Activated CD4-positive, alpha-beta T cell treated with anti-CD3 and anti-CD28 coated beads, Interleukin-2, Interleukin-6, amounts not matched to agents 100 ng/mL and 50 ng/mL, durations not matched to agents 16 hours and 8 hours (primary cell): ENCODE measurements at regions not wholly inside any gene's neighbourhood (a gene's known extent, or its start where the extent isn't known, plus 50 kb on each side); places are given as distances from the start of the nearest gene placed in this dataset.

Experiments
- DNase-seq: peaks from one replicate; pipeline ENCODE4 v3.0.0-alpha.2; 2020

- no peak for DNase-seq
Measured at GRCh38 chr4:188197566-188197965, 58.3 kb downstream of the TRIML1 start.

GRCh38 chr4:188198982-188199792, 59.9 kb downstream of the TRIML1 start:
- DNase-seq, result no peak

GRCh38 chr4:188201851-188202250, 62.6 kb downstream of the TRIML1 start:
- no peak for DNase-seq

- no peak for DNase-seq
Measured at GRCh38 chr4:188206783-188207182, 67.5 kb downstream of the TRIML1 start.

- no peak for DNase-seq
Measured at GRCh38 chr4:188214861-188215260, 75.6 kb downstream of the TRIML1 start.

- DNase-seq, result no peak
Measured at GRCh38 chr4:188218392-188218791, 79.2 kb downstream of the TRIML1 start.

GRCh38 chr4:188220006-188220405, 80.8 kb downstream of the TRIML1 start:
- DNase-seq, result no peak

- no peak for DNase-seq
Measured at GRCh38 chr4:188221090-188221489, 81.8 kb downstream of the TRIML1 start.

GRCh38 chr4:188228279-188228678, 89.0 kb downstream of the TRIML1 start:
- no peak for DNase-seq

- no peak for DNase-seq
Measured at GRCh38 chr4:188232428-188232827, 93.2 kb downstream of the TRIML1 start.

GRCh38 chr4:188242041-188242440, 102.8 kb downstream of the TRIML1 start:
- no peak for DNase-seq

GRCh38 chr4:188245651-188246050, 106.4 kb downstream of the TRIML1 start:
- no peak for DNase-seq

GRCh38 chr4:188246488-188246887, 107.2 kb downstream of the TRIML1 start:
- no peak for DNase-seq

- no peak for DNase-seq
Measured at GRCh38 chr4:188254211-188254610, 115.0 kb downstream of the TRIML1 start.

GRCh38 chr4:188262464-188262863, 123.2 kb downstream of the TRIML1 start:
- no peak for DNase-seq

- DNase-seq, result no peak
Measured at GRCh38 chr4:188263321-188263720, 124.1 kb downstream of the TRIML1 start.

- no peak for DNase-seq
Measured at GRCh38 chr4:188266386-188266785, 127.1 kb downstream of the TRIML1 start.

- no peak for DNase-seq
Measured at GRCh38 chr4:188268131-188268908, 129.1 kb downstream of the TRIML1 start.

GRCh38 chr4:188270273-188271069, 131.2 kb downstream of the TRIML1 start:
- no peak for DNase-seq

- DNase-seq, result no peak
Measured at GRCh38 chr4:188275686-188276085, 136.4 kb downstream of the TRIML1 start.

- no peak for DNase-seq
Measured at GRCh38 chr4:188279184-188279583, 139.9 kb downstream of the TRIML1 start.

GRCh38 chr4:188282471-188283232, 143.4 kb downstream of the TRIML1 start:
- DNase-seq, result no peak
